Ureter (tissue), 1 donor: ENCODE measurements at regions not wholly inside any gene's neighbourhood (a gene's known extent, or its start where the extent isn't known, plus 50 kb on each side); places are given as distances from the start of the nearest gene placed in this dataset.

Experiments
- DNase-seq: peaks from one replicate; pipeline ENCODE4 v3.0.0-alpha.2; 2020; ENCODE audit warnings: low spot score
- donor health status: DM: yes; HTN: yes; CAD: no.

DNA sequence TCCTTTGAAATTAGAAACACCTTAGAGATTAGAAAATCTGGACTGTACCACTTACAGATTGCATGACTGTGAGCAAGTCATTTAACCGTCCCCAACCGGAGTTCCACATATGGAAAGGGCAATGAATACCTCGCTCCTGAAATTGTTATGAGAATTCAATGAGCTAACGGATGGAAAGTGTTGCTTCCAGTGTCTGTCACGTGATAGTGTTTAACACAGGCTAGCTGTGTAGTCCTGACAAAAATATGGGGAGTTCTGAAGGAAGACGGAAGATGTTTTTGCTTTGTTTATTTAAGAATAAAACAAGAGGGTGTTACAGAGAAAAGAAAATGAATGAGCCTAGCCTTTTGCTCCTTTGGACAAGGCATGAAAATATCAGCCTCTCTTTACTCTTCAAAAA is 150.7 kb upstream of the SEMA6D start:
- DNase-seq: no peak

GRCh38 chr15:47568030-47568429 is 149.3 kb upstream of the SEMA6D start:
- no peak for DNase-seq

DNA sequence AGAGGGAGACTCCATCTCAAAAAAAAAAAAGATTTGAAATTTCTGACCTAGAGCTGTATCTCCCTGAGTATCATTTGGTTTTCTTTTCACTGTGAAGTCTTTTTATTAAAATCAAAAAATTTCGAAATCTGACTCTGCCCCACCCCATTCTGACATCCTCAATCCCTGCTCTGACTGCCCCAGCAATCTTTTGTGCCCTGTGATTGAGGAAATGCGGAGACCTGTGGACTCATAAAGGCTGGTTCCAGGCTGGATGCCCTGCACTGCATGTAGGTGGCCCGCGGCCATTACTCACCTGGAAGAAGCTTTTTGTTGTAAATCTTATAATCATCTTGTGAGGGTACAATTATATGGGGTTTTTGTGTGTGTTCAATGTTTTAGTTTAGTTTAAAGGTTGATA is 147.3 kb upstream of the SEMA6D start:
- DNase-seq: no peak

DNA sequence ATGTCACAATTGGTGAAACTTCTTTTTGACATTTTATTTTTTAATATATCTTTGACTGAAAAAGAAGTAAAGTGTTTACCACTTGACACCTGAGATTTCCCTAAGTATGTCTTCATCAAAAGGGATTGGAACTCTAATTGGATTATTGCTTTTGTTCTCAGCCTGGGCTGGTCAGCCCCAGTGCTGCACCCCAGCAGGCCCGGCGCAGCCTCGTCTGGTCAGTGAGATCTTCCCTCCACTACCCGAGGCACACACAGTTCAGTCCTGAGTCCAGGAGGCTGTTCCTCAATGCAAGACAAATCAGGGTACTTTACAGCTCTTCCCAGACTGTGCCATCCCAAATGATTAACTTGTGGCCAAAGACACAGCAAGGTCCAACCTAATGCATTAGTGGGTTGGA is 146.9 kb upstream of the SEMA6D start:
- DNase-seq: no peak

DNA sequence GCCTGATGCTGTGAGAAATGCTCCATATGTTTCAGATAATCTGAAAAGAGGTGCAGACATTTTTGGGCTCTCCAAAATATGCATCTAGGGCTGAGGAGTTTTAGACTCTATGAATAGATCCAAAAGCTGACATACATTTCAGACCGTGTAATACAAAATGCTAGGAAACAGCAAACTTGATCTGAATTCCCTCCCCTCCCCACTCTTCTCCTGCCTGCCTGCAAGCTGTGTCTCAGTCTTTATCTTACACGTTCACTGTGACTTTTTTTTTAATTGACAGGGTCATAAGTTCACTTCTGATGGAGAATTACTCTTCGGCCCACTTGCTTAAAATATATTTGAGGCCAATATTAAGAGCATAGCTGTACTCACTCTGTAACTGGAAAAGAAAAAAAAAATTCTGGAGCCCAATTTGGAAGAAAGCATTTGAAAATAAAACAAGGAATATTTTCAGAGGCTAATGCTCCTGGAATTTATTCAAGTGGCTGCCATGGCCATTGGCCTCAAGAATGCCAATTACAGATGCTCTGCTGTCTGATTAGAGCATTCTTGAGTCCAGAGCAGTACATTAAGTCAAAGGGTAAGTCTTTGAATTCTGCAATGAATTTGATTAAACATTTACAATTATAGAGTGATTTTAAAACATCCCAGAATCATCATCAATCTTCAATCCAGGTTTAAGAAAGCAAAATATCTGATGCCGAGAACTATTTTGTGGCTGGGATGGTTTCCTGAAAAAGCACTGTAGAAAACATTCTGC is 146.2 kb upstream of the SEMA6D start:
- no peak for DNase-seq

- DNase-seq: no peak
These were observed 143.6 kb upstream of the SEMA6D start for GRCh38 chr15:47573673-47574072.

- no peak for DNase-seq
These were observed 140.3 kb upstream of the SEMA6D start for GRCh38 chr15:47577000-47577399.

GRCh38 chr15:47577461-47577860 is 139.8 kb upstream of the SEMA6D start:
- no peak for DNase-seq

GRCh38 chr15:47582233-47582632 is 135.1 kb upstream of the SEMA6D start:
- no peak for DNase-seq

DNA sequence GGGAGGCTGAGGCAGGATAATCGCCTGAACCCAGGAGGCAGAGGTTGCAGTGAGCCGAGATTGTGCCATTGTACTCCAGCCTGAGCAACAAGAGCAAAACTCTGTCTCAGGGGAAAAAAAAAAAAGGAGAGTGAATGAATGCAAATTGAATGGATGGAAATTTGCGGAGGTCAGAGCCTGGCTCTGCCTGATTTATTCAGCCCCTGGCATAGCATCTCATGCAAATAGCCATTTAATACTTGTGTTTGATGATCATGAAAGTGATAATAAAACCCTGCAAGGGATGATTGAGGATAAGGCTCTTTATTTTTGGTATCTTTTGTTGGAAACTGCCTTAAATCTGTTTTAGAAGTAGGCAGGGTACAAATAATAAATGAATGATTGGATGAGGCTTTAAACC is 133.0 kb upstream of the SEMA6D start:
- DNase-seq: no peak

- DNase-seq: no peak
These were observed 130.6 kb upstream of the SEMA6D start for GRCh38 chr15:47586653-47587224.

DNA sequence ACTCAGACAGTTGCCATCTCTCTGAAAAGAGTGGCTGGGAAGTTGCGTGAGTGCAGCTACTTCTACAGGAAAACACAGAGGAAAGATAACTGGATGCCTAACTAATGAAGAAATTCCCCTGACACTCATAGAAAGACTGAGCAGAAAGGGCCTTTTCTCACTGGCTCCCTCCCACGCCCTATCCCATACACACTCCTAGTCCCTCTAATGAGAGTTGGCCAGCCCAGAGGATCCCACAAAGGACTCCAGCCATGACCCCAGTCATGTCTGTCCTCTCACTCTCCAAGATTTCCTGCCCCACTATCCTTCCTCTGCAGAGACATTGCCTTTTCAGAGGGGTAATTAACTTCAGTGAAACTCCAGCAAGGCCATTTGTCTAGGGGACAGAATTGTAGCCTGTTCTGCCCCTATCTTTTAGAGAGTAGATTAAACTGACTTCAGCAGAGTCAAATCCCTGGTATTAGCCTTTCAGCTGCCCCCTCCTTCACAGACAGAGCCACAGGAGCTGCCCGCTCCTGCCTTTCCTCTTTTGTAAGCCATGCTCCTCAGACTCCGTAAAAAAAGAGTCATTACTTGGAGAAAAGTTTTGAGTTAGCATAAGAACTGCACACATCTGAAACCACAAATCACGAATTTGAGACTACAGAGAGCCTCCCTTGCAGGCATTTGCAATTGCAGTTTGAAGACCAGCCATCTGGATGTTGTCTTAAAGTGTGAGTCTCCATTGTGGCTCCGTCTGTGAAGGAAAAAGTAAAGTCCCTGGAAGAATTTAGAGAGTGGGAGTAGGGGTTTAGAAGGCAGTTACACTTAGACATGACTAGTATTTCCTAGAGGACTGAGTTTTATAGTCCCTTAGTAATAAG is 129.1 kb upstream of the SEMA6D start:
- DNase-seq: no peak

GRCh38 chr15:47588958-47589357 is 128.3 kb upstream of the SEMA6D start:
- DNase-seq: no peak

- DNase-seq: no peak
These were observed 118.3 kb upstream of the SEMA6D start for GRCh38 chr15:47598996-47599395.

- no peak for DNase-seq
These were observed 117.5 kb upstream of the SEMA6D start for GRCh38 chr15:47599806-47600205.

- no peak for DNase-seq
These were observed 115.2 kb upstream of the SEMA6D start for GRCh38 chr15:47602121-47602520.

- DNase-seq: no peak
These were observed 114.3 kb upstream of the SEMA6D start for GRCh38 chr15:47603026-47603425.

GRCh38 chr15:47607695-47608094 is 109.6 kb upstream of the SEMA6D start:
- no peak for DNase-seq

- no peak for DNase-seq
These were observed 107.6 kb upstream of the SEMA6D start for GRCh38 chr15:47609693-47610092.

- no peak for DNase-seq
These were observed 106.6 kb upstream of the SEMA6D start for GRCh38 chr15:47610736-47611135.

GRCh38 chr15:47614360-47615011 is 102.8 kb upstream of the SEMA6D start:
- no peak for DNase-seq

- no peak for DNase-seq
These were observed 100.4 kb upstream of the SEMA6D start for GRCh38 chr15:47616876-47617275.
